HT1080 (cell line): ENCODE measurements at regions not wholly inside any gene's neighbourhood (a gene's known extent, or its start where the extent isn't known, plus 50 kb on each side); places are given as distances from the start of the nearest gene placed in this dataset.
A peak's percentile ranks its signal among the peaks of the same experiment; 100 is the strongest.

Source experiments
- DNase-seq: peaks from one replicate; pipeline ENCODE4 v3.0.0-alpha.2; 2015; ENCODE audit warnings: low read depth

DNA sequence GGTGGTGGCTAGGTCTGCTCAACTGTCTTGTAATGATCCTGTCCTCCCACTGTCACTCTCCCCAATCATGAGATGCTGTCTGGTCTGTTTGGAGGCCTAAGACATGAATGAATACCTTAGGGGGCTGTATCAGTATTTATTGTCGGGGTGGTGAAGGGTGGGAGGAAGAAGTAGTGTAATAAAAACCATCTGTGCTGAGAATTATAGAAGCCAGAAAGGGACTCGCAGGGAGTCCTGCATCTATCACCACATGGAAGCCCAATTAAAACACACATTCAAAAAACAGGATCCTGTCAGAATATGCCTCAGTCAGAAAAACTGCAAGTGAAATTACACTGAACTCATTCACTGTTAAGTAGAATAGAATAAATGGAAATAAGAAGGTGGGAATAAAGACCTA, 1134.3 kb upstream of the C9orf72 start:
- no peak for DNase-seq

GRCh38 chr9:28714188-28714587, 1140.9 kb upstream of the C9orf72 start:
- no peak for DNase-seq

- no peak for DNase-seq
Measured at GRCh38 chr9:28718226-28718625, 1144.9 kb upstream of the C9orf72 start.

DNA sequence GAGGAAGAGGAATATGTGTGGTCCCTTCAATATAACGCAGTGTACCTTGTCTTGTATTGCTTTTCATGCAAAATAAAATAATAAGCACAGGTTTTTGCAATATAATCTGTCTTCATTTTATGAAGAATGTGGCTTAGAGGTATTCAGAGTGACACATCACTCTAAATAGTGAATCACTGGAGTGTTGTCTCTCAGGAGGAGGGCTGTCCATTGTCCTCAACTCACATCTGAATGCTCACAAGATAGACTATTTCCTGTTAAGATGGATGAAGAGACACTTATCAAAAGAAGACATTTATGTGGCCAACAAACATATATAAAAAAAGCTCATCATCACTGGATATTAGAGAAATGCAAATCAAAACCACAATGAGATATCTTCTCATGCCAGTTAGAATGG, 1147.5 kb upstream of the C9orf72 start:
- DNase-seq, result peak; percentile 51

GRCh38 chr9:28730111-28730510, 1156.8 kb upstream of the C9orf72 start:
- no peak for DNase-seq

GRCh38 chr9:28735738-28736342, 1162.6 kb upstream of the C9orf72 start:
- DNase-seq, result no peak

- DNase-seq, result no peak
Measured at GRCh38 chr9:28741459-28741858, 1168.2 kb upstream of the C9orf72 start.

GRCh38 chr9:28747351-28747985, 1174.2 kb upstream of the C9orf72 start:
- DNase-seq, result no peak

- no peak for DNase-seq
Measured at GRCh38 chr9:28750136-28750535, 1176.9 kb upstream of the C9orf72 start.

DNA sequence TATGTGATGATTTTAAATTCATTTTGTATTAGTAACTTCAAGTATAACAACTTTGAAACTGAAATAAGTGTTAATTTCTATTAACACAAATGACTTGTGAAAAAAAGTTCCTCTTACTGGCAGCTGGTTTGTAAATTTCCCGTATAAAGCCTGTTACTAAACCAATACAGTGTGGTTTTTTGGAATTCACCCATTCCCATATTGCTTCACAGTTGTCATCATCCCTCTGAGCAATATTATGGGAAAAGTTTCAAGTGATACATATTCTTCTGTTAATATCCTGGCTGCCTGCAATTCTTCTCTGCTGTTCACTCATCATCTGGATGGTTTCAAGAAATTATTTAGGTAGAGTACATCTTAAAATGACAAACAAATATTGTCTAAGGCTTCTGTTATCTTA, 1185.1 kb upstream of the C9orf72 start:
- DNase-seq, result no peak

DNA sequence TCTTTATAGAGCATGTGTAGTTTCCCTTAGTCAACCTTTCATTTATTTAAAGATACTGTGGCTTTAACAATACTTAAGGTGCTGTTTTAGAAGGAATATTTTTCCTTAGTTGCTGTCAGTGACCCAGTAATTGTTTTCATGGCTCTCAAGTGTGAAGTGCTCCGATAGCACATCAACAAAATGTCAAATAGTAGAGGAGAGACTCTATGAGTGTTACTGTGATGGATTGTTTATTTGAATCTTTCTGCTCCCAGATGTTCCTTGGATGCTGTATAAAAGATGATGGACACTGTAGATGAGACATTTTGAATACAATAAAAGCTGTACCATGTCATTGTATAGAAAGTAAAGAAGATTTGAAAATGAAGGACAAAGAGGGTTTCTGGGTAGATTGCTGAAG, 1185.7 kb upstream of the C9orf72 start:
- no peak for DNase-seq

- no peak for DNase-seq
Measured at GRCh38 chr9:28762167-28762566, 1188.9 kb upstream of the C9orf72 start.

GRCh38 chr9:28764532-28764931, 1191.3 kb upstream of the C9orf72 start:
- no peak for DNase-seq

DNA sequence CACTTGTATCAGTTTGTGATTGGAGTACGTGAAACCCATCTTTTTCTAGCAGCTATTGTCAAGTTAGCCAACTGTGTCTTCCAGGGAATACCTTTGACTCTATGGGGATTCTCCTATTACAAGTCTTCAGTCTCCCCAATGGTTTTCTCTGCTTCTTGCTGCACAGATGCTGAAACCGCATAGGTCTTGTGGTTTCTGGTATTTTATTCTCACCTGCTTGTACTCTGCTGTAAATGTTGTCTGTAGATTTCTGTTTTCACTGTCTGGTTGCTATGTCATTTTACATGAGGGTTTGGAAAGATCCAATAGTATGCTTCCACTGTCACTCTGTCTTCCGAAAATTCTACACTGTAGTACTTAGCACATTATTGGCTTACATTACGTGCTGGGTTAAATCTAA, 1196.9 kb upstream of the C9orf72 start:
- peak; percentile 12 for DNase-seq

DNA sequence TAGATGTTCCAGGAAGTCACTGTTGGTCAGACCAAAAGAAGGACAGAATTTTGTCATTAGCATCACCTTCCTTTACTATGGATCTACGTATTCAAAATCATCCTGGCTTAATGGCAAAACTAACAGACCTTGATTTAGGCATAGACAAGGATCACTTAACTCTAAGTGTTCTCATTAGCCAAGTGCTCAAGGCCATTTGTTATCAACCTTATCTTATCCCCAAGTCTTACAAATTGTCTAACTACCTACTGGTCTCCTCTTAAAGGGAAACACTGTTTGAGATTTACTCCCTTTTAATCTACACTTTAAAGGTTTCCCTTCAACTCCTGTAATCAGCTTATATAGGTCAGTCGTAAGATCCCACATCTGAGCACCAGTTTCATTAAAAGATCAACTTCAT, 1197.5 kb upstream of the C9orf72 start:
- DNase-seq, result no peak

- peak; percentile 33 for DNase-seq
Measured at GRCh38 chr9:28774433-28775235, 1201.4 kb upstream of the C9orf72 start.

GRCh38 chr9:28779243-28779642, 1206.0 kb upstream of the C9orf72 start:
- DNase-seq, result peak; percentile 4

DNA sequence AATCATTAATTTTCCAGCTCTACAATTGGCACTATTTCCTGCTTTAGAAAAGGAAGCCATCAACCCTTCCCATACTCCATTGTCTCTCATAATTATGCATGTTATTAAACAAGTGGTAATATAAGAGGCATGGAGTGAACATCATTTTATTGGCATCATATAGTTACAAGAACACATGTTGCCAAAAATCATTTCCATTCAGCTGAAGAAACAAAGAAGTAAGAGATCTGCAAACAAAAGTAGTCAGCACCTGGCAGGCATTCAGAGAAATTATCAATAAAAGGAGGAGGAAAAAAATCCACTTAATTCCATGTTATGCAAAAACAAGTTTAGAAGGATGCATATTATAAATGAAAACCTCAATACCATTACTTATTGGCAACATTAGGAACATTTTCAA, 1208.2 kb upstream of the C9orf72 start:
- DNase-seq, result no peak

DNA sequence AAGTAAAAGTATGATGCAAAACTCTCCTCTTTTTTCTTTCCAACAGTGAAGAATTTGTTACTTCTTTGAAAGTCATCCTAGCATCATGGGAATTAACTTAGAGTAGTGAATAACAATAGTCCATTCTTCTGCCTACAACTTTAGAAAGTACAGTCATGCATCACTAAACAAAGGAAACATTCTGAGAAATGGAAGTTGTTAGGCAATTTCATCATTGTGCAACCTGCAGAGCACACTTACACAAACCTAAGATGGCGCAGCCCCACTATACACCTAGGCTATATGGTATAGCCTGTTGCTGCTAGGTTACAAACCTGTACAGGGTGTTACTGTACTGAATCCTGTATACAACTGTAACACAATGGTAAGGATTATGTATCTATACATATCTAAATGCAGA, 1209.3 kb upstream of the C9orf72 start:
- peak; percentile 72 for DNase-seq

GRCh38 chr9:28792716-28793115, 1219.4 kb upstream of the C9orf72 start:
- DNase-seq, result no peak

GRCh38 chr9:28799876-28800275, 1226.6 kb upstream of the C9orf72 start:
- no peak for DNase-seq

DNA sequence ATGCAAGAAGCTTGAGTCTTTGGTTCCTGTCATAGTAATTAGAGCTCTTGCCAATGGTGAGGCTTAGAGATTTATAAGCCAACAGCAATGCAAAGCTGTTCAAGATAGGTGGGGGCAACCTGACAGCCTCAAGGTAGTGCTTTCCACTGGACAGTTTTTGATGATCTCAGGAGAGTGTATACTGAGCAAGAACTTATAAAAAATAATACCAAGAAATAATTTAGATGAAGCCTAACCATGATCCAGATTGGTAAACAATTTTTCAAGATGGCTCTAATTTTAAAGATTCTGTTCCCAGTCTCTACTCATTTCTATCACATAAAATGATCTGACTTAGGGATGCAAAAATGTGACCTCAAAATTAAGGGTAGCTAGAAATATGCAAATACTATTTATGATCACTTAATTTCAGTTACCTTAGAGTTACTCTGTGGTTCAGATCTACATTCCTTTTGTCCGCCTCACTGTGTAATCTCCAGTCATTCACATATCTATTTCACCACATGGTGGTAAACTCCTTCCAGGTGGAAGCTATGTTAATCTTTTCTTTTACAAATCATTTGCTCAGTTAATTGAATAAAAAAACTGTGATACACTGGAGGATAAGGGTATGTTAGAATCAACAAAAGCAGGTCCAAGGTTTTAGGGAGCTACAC, 1228.0 kb upstream of the C9orf72 start:
- DNase-seq, result peak; percentile 52
